ENCODE measurements at regions not wholly inside any gene's neighbourhood (a gene's known extent, or its start where the extent isn't known, plus 50 kb on each side); places are given as distances from the start of the nearest gene placed in this dataset.
"Not testable (repeated sequence)": the region's sequence is repeated elsewhere in the genome, so short reads cannot be mapped to it uniquely, and the experiment has no call there.

DNA sequence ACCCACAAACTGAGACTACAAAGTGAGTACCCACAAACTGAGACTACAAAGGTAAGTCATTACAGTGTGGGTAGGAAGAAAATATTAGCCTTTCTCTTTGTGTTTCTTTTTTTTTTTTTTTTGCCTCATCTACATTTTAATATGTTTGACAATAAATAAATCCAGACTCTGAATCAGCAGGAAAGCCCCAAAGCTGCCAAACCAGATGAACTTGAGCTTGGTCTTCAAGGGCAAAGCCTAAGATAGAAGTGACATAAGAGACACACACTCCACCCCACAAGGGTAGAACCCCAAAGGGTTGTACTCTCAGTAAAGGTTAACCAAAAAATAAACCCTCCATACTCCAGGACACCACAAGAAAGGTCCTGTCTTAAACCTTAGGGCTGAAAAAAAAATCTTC is 326.8 kb upstream of the ARID1B start:
- no peak for DNase-seq (ENCODE audit: low read depth)

DNA sequence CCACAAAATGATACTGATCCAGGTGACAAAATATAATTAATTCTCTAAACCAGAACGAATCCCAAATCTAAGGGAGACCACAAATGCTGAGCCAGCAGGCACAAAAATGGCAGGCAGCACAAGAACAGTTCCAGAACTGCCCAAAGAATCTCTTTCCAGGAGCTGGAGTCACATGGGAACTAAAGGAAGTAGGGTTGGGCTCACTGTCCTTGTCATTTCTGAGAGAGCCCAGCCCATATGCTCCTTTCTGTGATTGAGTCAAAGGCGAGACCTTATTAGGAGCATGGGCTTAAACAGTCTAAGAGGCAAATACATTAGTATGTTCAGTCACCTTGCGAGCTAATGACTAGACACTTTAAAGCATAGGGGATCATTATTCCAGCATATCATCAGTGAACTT is 327.6 kb upstream of the ARID1B start:
- no peak for DNase-seq (ENCODE audit: low read depth)

DNA sequence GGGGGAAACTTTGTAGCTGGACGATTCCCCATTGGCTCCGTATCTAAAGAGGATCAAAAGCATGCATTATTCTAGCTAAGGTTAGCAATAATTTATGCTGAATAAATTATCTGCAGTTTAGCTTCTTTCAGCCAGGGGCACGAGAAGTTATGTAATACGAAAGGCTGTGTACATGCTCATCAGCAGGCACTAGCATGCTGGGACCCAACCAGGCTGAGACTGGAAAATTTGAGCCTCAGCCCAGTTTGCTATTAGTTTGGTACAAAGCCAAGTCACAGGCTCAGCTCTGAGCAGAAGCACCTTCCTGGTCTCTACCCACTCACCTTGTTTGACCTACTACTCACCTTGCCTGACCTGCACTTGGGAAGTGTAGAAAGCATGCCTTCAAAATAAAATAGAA is 328.1 kb upstream of the ARID1B start:
- DNase-seq (ENCODE audit: low read depth), result no peak

DNA sequence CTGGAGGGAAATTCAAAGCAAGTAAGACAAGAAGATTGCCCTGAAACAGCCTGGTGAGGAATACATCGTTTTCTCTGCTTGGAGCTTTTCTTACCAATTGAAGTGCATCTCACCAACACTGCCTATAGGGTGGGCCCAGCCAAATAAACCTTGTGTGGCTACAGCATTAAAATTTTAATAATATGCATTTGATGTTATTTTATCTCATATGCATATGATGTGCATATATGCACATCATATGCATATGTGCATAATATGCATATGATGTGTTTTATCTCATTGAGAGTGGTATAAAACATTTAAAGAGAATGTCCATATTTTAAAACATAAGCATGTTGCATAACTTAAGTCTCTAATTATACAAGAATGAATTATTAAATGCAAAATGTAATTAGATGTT is 328.6 kb upstream of the ARID1B start:
- no peak for DNase-seq (ENCODE audit: low read depth)

DNA sequence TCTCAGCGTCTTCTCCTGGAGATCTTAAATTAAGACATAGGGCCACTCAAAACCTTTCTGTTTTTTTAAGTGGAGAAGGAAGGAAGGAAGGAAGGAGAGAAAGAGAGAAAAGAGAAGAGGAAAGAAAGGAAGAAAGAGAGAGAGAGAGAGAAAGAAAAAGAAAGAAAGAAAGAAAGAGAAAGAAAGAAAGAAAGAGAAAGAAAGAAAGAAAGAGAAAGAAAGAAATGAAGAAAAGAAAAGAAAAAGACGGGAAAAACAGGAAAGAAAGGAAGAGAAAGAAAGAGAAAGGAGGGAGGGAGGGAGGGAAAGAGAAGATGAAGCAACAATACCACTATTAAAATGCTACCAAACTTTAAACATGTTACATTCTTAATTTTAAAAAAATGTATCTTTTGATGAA is 336.5 kb upstream of the ARID1B start:
- no peak for DNase-seq (ENCODE audit: low read depth)

DNA sequence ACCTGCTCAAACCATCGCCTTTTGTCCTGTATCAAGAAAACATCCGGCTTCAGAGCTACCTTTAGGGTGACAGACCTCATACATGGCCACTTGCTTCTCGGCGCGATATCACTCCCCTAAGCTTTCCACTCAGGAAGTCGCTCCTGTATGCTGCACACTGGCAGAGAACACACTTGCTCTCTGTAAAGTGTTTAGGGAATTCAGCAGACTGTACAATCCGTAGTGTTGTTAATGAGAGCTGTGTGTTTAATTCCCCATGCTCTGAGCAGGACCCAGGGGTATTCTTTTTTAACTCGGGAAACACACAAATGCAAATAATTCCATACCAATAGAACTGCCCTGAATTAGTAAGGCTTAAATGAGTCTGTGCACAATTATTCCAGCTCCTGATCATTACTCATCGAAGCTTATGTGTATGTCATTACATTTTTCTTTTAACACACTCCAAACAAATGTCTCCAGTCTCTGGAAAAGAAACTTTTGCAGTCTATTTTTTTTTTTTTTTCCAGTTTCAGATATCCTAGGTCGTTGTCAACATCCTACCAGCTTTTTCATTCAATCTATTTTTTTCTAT is 338.7 kb upstream of the ARID1B start:
- no peak for DNase-seq (ENCODE audit: low read depth)

DNA sequence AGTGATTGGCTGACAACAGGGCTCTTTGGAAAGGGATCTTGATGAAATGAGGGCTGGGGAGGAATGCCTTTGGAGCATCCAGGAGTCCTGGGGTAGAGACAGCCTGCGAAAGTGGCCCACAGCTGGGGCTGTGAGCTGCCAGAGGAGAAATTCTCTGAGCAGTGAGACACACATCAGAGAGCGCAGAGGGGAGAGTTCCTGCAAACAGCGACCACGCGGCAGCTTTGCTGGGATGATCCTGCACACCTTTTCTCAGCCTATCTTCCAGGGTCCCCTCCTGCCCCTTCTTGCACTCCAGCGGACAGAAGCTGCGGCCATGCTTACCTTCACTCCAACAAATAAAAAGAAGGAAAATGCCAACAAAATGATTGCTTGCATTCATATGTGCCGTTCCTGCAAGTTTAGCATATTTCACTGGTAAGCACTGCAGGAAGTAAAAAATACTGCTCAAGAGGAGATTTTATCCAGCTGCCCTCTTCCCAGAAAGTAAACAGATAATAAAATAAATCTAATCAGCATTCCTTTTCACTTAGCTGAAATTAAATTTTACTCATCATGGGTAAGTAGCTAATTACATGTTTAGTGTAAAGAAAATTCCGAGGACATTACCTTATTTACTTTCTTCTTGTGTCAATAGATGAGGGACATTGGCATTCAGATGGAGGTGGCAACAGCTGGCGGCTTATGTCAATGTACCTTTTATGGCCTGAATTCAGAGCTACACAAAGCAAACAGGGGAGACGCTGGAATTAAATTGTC is 339.9 kb upstream of the ARID1B start:
- DNase-seq (ENCODE audit: low read depth), result no peak

DNA sequence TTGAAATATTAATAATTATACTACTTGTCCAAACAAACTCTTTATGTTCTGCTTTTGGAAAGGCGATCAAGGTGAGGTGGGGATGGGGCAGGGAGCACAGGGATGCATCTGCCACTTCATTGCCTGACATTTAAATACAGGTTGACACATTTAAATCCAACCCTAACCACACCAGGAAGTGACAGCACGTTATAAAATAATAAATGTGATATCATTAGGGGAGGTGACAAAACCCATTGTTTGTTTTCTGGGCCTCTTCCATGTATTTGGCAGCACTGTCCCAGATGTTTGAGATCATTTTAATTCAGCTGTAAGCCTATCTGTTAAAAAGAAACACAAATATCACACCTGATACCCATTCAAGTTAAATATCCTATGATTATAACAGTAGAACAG is 342.4 kb upstream of the ARID1B start:
- no peak for DNase-seq (ENCODE audit: low read depth)

DNA sequence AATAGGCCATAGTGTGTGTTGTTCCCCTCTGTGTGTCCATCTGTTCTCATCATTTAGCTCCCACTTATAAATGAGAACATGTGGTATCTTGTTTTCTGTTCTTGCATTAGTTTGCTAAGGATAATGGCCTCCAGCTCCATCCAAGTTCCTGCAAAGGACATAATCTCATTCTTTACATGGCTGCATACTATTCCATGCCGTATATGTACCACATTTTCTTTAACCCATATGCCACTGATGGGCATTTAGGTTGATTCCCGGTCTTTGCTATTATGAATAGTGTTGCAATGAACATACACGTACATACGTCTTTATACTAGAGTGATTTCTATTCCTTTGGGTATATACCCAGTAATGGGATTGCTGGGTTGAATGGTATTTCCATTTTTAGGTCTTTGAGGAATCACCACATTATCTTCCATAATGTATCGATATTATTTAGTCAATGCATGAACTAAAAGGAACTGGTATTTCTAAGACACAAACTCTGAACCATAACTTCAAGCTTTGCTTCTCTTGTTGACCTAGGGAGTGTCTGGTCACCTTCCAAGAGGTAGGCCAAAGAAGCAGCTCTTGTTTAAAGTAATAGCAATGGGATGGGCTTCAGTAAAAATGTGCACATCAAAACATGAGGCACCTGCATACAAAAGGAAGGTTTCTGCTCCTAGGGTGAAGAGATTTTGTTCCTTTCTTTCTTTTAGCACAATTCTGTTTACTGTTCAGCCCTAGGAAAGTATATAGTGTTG is 343.0 kb upstream of the ARID1B start:
- DNase-seq (ENCODE audit: low read depth), result no peak

DNA sequence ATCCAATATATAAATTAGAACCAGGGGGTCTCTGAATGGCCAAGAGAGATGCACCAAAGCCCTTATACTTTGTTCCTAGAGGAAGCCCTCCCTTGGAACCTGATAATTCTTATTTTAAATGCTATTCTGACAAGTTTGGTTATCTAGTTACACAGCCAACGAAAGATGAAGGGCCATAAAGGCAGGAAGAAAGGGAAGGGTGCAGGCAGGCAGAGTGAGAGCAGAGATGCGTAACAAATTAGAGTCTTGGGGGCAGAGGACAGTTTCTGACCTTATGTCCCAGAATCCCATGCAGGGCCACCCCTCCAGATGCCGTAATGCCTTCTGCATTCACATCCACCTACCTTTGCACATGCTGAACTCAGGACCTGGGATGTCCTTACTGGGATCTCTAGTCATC is 344.6 kb upstream of the ARID1B start:
- DNase-seq (ENCODE audit: low read depth), result no peak

DNA sequence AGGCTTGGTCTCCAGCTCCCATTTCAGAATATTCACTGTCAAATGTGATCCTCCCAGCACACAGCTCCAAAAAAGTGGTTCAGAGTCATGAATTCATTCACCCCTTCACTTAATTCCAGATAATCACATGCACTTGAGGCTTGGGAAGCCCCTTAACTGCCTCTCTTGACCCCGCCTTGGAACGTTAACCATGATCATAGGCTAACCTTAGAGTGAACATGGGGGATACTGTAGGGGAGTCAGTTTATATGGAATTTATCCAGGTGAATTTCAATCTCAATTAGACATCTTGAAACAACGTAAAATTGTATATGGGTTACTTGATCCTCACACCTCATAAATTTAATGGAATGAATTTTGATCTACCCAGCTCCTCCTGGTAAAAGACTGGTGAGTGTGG is 346.8 kb upstream of the ARID1B start:
- no peak for DNase-seq (ENCODE audit: low read depth)

DNA sequence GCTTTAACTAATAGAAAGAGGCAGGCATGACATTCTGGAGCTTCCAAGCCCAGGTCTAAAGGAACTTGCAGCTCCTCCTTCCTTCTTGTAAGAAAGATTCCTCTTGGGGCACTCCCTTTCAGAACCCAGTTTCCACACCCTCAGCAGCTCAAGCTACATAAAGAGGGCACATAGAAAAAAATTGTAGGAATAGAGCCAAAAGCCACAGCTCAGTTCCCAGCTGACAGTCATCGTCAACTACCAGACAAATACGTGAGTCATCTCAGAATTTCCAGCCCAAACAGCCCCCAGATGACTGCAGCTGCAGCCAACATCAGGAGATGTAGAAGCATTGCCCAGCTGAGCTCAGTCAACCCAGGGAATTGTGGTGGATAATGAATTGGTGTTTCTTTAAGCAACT is 349.8 kb upstream of the ARID1B start:
- DNase-seq (ENCODE audit: low read depth), result peak; percentile 14

DNA sequence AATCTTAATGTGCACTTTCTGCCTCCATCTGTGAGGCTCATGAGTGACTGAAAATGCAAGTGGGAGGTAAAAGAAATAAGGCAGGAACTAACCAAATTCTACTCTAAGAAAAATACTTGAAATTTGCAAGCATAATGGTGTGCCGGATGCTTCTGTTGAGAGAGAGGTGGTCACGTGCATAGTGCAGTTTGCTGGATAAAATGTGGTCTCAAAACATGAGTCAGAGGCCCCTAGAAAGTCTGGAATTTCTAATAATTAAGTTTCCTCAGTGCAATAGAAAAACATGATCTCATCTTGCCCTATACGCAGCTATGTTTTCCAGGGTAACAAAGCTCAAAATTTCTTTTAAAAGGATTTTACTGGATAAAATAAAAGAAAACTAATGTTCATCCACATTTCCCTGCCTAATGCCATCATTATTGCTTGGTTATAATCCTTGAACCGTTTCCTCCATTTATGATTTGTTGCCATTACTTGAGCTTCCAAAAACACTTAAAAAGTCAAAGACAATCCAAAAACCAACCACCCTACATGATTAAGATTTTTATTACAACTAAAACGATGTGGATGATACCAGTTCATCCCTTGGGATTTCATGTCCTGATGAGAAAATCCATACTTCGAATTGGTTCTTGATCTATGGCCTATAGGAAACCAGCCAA is 351.7 kb upstream of the ARID1B start:
- DNase-seq (ENCODE audit: low read depth), result peak; percentile 6

DNA sequence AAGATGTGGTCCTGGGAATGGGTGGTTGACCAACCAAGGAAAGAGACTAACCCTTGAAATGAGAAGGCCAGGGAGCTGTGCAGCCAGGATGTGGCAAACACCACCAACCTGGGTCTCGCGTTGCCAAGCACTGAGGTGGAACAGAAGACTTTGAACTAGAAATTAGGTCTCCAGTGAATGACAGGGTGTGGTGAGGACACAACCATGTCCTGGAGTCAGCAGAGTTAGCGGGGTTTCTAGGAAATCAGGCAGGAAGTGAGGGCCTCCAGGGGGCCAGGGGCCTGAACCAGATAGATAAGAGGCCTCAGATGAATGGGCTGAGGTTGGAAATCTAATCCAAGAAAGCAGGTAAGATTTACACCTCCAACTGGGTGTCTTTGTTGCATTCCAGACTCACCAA is 353.3 kb upstream of the ARID1B start:
- DNase-seq (ENCODE audit: low read depth), result no peak

DNA sequence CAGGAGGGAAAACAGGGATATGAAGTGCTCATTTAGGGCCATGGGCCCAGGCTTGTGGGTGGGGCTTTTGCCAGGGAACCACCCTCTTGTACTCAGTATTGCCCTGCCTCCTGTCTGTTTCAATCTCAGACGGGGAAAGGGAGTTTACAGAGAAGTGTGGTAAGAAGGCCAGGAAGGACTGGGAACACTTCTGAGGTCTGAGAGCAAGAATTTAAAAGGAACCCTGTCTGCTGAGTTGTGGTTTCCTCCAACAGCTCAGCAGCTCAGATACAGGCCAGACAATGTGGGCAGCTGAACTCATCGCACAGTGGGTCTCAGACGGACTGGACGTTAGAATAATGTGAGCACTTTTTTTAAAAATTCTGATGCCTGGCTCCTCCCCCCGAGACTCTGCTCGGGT is 354.1 kb upstream of the ARID1B start:
- no peak for DNase-seq (ENCODE audit: low read depth)

DNA sequence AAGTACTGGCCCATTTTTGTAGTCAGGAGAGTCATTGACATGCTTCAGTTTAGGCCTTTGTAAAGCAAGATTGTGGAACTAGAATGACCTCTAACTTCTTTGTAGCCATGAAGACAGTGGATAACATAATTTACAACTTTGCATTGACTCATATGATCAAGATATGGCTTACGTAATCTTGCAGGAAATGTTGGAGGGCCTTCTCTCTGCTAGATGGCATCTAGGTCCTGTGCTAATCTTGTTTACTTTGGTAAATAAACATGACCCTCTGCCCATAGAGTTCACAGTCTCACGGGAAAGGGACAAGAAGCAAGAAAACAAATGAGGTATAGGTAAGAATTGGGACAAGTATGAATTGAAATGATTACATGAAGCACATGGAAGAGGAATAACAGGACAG is 355.2 kb upstream of the ARID1B start:
- no peak for DNase-seq (ENCODE audit: low read depth)

DNA sequence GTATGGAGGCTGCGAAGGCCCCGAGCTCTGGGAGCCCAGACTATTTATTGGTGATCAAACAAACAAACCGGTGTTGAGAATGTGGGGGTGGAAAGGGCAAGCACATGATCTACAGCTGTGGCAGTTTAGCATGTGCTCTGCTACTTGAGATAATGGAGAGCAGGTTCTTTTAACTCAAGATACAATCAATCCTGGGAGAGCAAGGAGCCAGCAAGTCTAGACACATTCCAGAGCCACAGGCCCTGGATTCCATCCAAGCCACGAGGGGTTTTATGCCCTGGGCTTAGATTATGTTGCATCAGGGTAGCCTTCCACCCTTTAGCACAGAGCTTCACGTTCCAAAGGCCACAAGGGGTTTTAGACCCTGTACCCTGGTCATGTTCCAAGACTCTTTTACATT is 355.9 kb upstream of the ARID1B start:
- not testable (repeated sequence) for DNase-seq (ENCODE audit: low read depth)

DNA sequence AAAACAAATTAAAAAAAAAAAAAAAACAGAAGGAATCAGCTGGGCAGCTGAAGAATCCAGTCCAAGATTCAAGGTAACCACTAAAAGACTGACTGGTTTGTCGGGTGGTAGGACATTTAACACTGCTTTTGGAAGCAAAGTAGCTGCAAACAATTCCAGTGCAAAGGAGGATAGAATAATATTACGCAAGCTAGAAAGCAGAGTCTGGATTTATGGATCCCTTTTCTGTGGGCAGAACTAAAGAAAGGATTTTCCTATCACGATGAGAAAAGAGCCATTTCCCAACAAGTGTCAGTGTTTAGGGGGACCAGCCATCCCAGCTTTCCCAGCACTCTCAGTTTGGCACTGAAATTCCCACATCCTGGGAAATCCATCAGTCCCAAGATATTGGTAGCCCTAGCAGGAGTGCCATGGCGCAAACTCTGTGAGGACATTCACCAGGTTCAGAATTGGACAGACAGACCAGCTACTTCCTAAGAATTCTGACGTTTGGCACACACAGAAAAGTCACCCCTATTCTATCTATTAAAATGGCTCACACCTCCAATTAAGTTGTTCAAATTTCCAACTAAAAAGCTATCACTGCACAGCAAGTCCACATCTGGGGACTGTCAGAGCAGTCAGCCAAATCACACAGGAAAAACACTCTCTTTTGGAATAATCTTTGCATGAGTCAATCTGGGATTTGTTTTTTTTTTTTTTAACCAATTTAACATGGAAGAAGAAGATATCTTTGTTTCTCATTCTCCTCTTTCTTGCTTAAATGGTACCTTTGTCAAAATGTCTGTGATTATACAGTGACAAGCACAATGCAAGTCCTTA is 356.8 kb upstream of the ARID1B start:
- DNase-seq (ENCODE audit: low read depth), result no peak

DNA sequence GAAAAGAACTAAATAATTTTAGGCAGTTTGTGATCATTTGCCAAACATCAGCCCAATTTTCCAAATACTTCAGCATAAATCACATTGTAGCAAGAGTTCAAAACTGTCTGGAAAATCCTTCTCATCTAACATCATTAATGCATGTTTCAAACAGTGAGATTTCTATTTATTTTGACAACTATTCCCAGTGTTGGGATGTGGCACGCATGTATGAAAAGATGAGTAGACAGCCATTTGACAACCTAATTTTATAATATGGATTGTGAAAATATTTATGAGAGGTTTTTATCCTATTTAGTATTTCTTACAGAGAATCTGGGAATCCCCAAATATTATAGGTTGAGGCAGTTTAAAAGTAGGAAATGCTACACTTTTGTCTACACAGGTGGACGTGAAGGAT is 357.6 kb upstream of the ARID1B start:
- no peak for DNase-seq (ENCODE audit: low read depth)

DNA sequence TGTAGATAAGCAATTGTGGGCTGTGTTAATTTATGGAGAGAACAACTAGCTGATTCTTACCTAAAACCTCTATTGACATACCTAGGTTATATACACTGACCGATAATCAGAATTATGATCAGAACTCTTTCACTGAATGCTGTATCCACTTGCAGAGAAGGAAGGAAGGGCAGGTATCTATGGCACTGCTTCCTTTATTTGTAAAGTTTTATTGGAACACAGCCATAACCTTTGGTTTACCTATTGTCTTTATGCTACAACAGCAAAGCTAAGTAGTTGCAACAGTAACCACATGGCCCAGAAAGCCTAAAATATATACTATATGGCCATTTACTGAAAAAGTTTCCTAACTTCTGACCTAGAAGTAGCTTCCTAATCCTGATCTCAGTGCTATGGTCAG is 358.9 kb upstream of the ARID1B start:
- no peak for DNase-seq (ENCODE audit: low read depth)

DNA sequence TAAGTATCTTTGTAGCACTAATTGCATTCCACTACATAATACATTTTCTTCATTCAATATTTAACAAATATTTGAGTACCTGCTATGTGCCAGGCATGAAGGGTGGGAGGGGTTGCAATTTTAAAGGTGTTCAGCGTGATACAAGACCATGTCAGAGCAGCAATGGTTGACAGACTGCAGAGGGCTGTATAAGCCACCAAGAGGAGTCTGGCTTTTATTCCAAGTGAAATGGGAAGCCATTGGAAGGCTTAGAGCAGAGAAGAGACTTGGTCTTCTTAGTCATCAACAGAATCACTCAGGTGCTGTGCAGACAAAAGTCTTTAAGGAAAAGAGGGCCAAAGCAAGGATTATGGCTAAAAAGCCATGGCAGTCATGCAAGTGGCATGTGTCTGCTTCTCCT is 360.8 kb upstream of the ARID1B start:
- DNase-seq (ENCODE audit: low read depth), result no peak

DNA sequence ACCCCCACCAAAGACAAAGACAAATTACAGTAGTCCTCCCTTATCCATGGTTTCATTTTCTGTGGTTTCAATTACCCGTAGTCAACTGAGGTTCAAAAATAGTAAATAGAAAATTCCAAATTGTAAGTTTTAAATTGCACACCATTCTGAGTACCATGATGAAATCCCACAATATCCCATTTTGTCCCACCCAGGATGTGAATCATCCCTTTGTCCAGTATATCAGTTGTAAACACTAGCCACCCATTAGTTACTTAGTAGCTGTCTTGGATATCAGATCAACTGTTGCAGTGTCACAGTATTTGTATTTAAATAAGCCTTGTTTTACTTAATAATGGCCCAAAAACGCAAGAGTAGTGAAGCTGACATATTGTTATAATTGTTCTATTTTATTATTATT is 364.0 kb upstream of the ARID1B start:
- DNase-seq (ENCODE audit: low read depth), result no peak

Data from fibroblast of the conjunctiva (primary cell).